A673 (cell line): ENCODE measurements at regions not wholly inside any gene's neighbourhood (a gene's known extent, or its start where the extent isn't known, plus 50 kb on each side); places are given as distances from the start of the nearest gene placed in this dataset.
"Not testable (repeated sequence)": the region's sequence is repeated elsewhere in the genome, so short reads cannot be mapped to it uniquely, and the experiment has no call there.

Experiments used
- BruUV-seq: library from RNA; stranded (reverse); fragments of 400-500 nt; replicated peaks from 2 replicates; lab custom pipeline; 2021; lab: Mats Ljungman, UMichigan
- CTCF ChIA-PET: fragments of 300-600 bp; sonication (Branson Sonifier 250); formaldehyde crosslinking; loops from one replicate; lab custom pipeline; 2022; ENCODE audit warnings: antibody characterized with exemption; lab: Charles Lee
- POLR2A ChIA-PET: fragments of 300-600 bp; sonication (Branson Sonifier 250); formaldehyde crosslinking; loops from one replicate; lab custom pipeline; 2022; ENCODE audit warnings: antibody characterized with exemption; ENCODE audit not compliant: low non-redundant PET; lab: Charles Lee
- DNase-seq: peaks from one replicate; pipeline ENCODE4 v3.0.0-alpha.2; 2015; ENCODE audit warnings: low spot score
- H3K27ac ChIP-seq: fragments of 200-600 bp; sonication (generic); 2 replicates; pipeline ENCODE4 v1.5.1; 2016; ENCODE audit warnings: mixed run types, low read depth, mild to moderate bottlenecking, mixed read lengths, antibody characterized with exemption, low read length; ENCODE audit not compliant: poor library complexity, severe bottlenecking
- H3K27me3 ChIP-seq: fragments of 200-600 bp; sonication (generic); replicated peaks from 2 replicates; pipeline ENCODE4 v1.6.1; 2017; ENCODE audit warnings: mixed run types, low read depth, mild to moderate bottlenecking, mixed read lengths, antibody characterized with exemption, low read length; ENCODE audit not compliant: insufficient read depth, poor library complexity
- H3K36me3 ChIP-seq: fragments of 200-600 bp; sonication (generic); 2 replicates; pipeline ENCODE4 v1.6.1; 2016; ENCODE audit warnings: mixed run types, mild to moderate bottlenecking, mixed read lengths, antibody characterized with exemption, low read length; ENCODE audit not compliant: insufficient read depth, poor library complexity, severe bottlenecking
- H3K4me1 ChIP-seq: fragments of 200-600 bp; sonication (generic); 2 replicates; pipeline ENCODE4 v1.6.1; 2017; ENCODE audit warnings: mixed run types, mild to moderate bottlenecking, mixed read lengths, antibody characterized with exemption, low read length; ENCODE audit not compliant: insufficient read depth, poor library complexity, severe bottlenecking
- H3K4me3 ChIP-seq: fragments of 200-600 bp; sonication (generic); 2 replicates; pipeline ENCODE4 v1.5.1; 2016; ENCODE audit warnings: low read depth, mixed run types, mild to moderate bottlenecking, mixed read lengths, low read length; ENCODE audit not compliant: poor library complexity, severe bottlenecking
- H3K9me3 ChIP-seq: fragments of 200-600 bp; sonication (generic); 2 replicates; pipeline ENCODE4 v1.6.1; 2016; ENCODE audit warnings: mixed run types, low read depth, mild to moderate bottlenecking, mixed read lengths, antibody characterized with exemption, low read length; ENCODE audit not compliant: poor library complexity, severe bottlenecking
- intact Hi-C: fragments of 100-400 bp; cut with micrococcal nuclease; formaldehyde crosslinking; loops from one replicate; pipeline ENCODE4 v1.10.0; 2022; ENCODE audit not compliant: unreplicated experiment

GRCh38 chr21:5165829-5166228 lies 5355.6 kb upstream of the TPTE start:
- POLR2A ChIA-PET, intact Hi-C loops, H3K9me3 ChIP-seq, H3K27ac ChIP-seq, H3K27me3 ChIP-seq, DNase-seq, H3K4me1 ChIP-seq, BruUV-seq, CTCF ChIA-PET, H3K4me3 ChIP-seq, H3K36me3 ChIP-seq: not testable (repeated sequence)
